PC-3 (cell line): ENCODE measurements at regions not wholly inside any gene's neighbourhood (a gene's known extent, or its start where the extent isn't known, plus 50 kb on each side); places are given as distances from the start of the nearest gene placed in this dataset.

Source experiments
- ATAC-seq: fragments of 200-7000 bp; cut with Tn5 transposase; 2 replicates; pipeline ENCODE4 v1.9.1; 2020; ENCODE audit warnings: mild to moderate bottlenecking, moderate library complexity
- BruUV-seq: library from RNA; stranded (reverse); fragments of 400-500 nt; replicated peaks from 2 replicates; lab custom pipeline; 2021; lab: Mats Ljungman, UMichigan
- CTCF ChIA-PET: fragments of 300-600 bp; sonication (Branson Sonifier 250); formaldehyde crosslinking; loops from one replicate; lab custom pipeline; 2022; ENCODE audit warnings: antibody characterized with exemption; lab: Charles Lee
- POLR2A ChIA-PET: fragments of 300-600 bp; sonication (Branson Sonifier 250); formaldehyde crosslinking; loops from one replicate; lab custom pipeline; 2022; ENCODE audit warnings: antibody characterized with exemption; ENCODE audit not compliant: unreplicated experiment; lab: Charles Lee
- DNase-seq: peaks from one replicate; pipeline ENCODE4 v3.0.0-alpha.2; 2015
- H2AFZ ChIP-seq: fragments of 300-600 bp; sonication (generic); 2 replicates; pipeline ENCODE4 v1.6.0; 2016; ENCODE audit warnings: antibody characterized with exemption, low read length
- H3F3A ChIP-seq: fragments of 300-600 bp; sonication (generic); one replicate; pipeline ENCODE4 v1.6.0; 2017; ENCODE audit warnings: antibody characterized with exemption, low read length, control low read depth, mild to moderate bottlenecking; ENCODE audit not compliant: unreplicated experiment
- H3K27ac ChIP-seq: fragments of 300-600 bp; sonication (generic); 2 replicates; pipeline ENCODE4 v1.5.1; 2016; ENCODE audit warnings: mild to moderate bottlenecking, low read length
- H3K27me3 ChIP-seq: fragments of 300-600 bp; sonication (generic); 2 replicates; pipeline ENCODE4 v1.6.1; 2016; ENCODE audit warnings: low read length, mixed read lengths
- H3K36me3 ChIP-seq: fragments of 300-600 bp; sonication (generic); 2 replicates; pipeline ENCODE4 v1.6.1; 2016; ENCODE audit warnings: low read depth, mixed run types, low read length, mixed read lengths
- H3K4me1 ChIP-seq: fragments of 300-600 bp; sonication (generic); 2 replicates; pipeline ENCODE4 v1.5.1; 2016; ENCODE audit warnings: low read length; ENCODE audit not compliant: insufficient read depth
- H3K4me2 ChIP-seq: fragments of 300-600 bp; sonication (generic); 2 replicates; pipeline ENCODE4 v1.6.0; 2016; ENCODE audit warnings: low read length
- H3K4me3 ChIP-seq: fragments of 300-600 bp; sonication (generic); 2 replicates; pipeline ENCODE4 v1.5.1; 2016; ENCODE audit warnings: mild to moderate bottlenecking, low read length, mixed read lengths
- H3K79me2 ChIP-seq: fragments of 300-600 bp; sonication (generic); 2 replicates; pipeline ENCODE4 v1.6.1; 2017; ENCODE audit warnings: low read length, mixed read lengths
- H3K9ac ChIP-seq: fragments of 300-600 bp; sonication (generic); 2 replicates; pipeline ENCODE4 v1.6.0; 2016; ENCODE audit warnings: mild to moderate bottlenecking, low read length
- H3K9me2 ChIP-seq: fragments of 300-600 bp; sonication (generic); replicated peaks from 2 replicates; pipeline ENCODE4 v1.6.1; 2016; ENCODE audit warnings: mixed run types, low read length, mixed read lengths
- H3K9me3 ChIP-seq: fragments of 300-600 bp; sonication (generic); 2 replicates; pipeline ENCODE4 v1.6.1; 2016; ENCODE audit warnings: low read length, mixed read lengths
- H4K20me1 ChIP-seq: fragments of 300-600 bp; sonication (generic); 2 replicates; pipeline ENCODE4 v1.6.1; 2016; ENCODE audit warnings: low read length, mixed read lengths
- EZH2 ChIP-seq: fragments of 300-600 bp; sonication (generic); IDR thresholded peaks from one replicate; pipeline ENCODE4 v1.6.1; 2017; ENCODE audit warnings: antibody characterized with exemption, mild to moderate bottlenecking, low read length; ENCODE audit not compliant: unreplicated experiment
- EZH2phosphoT487 ChIP-seq: fragments of 300-600 bp; sonication (generic); IDR thresholded peaks from 2 replicates; pipeline ENCODE4 v1.6.1; 2018; ENCODE audit warnings: mild to moderate bottlenecking, antibody characterized with exemption, low read length, borderline replicate concordance
- intact Hi-C: fragments of 100-400 bp; cut with micrococcal nuclease; formaldehyde crosslinking; loops from 2 replicates; pipeline ENCODE4 v1.9.0; 2023
- TF ChIP-seq, protein P1 (sequence below): fragments of 300-600 bp; sonication (generic); conservative IDR thresholded peaks from 2 replicates; pipeline ENCODE4 v1.5.1; 2017; ENCODE audit warnings: antibody characterized with exemption, low read depth, mild to moderate bottlenecking, low read length

DNA sequence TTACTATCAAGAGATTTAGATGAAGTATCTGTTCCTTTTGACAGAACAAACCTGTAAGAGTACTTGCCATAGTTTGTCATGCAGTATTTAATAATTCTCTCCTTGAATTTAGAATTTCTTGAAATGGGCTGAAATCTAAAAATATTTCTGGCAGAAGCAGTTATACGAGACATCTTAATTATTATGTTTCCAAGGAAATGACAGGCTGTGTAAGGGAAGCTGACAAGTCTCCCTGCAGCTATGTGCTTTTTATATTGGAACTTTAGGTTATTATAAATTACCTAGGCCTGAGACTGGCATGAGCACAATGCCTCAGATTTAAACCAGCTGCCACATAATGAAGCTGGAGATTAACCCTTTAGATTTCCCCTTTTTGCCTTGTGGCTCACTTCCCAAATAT, 365.0 kb upstream of the EPHA6 start:
- ATAC-seq (no peak), DNase-seq (no peak)
- no TSS peak for BruUV-seq
- Histone ChIP-seq H3K4me2 (no peak overlapping the region), H3K36me3 (no peaks in the 10 kb centered on the region), H3K9ac (no peak overlapping the region), H3K27me3 (no peaks in the 10 kb centered on the region), H3K9me2 (no peaks in the 10 kb centered on the region), H3K4me3 (no peak overlapping the region), H4K20me1 (no peaks in the 10 kb centered on the region), H3K79me2 (no peaks in the 10 kb centered on the region), H3K4me1 (no peaks in the 10 kb centered on the region), H3K9me3 (no peaks in the 10 kb centered on the region), H2AFZ (no peak overlapping the region), H3F3A (no peaks in the 10 kb centered on the region), H3K27ac (no peak overlapping the region)
- CTCF ChIA-PET: no interaction called here
- POLR2A ChIA-PET: interaction anchor here (0.7 kb wide), 1 partner anchor 30 kb away, joined by 5 read pairs; no protein-coding TSS in a partner anchor
- no peak for TF ChIP-seq EZH2
- TF ChIP-seq EZH2phosphoT487: no peak
- TF ChIP-seq, protein P1, sequence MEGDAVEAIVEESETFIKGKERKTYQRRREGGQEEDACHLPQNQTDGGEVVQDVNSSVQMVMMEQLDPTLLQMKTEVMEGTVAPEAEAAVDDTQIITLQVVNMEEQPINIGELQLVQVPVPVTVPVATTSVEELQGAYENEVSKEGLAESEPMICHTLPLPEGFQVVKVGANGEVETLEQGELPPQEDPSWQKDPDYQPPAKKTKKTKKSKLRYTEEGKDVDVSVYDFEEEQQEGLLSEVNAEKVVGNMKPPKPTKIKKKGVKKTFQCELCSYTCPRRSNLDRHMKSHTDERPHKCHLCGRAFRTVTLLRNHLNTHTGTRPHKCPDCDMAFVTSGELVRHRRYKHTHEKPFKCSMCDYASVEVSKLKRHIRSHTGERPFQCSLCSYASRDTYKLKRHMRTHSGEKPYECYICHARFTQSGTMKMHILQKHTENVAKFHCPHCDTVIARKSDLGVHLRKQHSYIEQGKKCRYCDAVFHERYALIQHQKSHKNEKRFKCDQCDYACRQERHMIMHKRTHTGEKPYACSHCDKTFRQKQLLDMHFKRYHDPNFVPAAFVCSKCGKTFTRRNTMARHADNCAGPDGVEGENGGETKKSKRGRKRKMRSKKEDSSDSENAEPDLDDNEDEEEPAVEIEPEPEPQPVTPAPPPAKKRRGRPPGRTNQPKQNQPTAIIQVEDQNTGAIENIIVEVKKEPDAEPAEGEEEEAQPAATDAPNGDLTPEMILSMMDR: no peak
- intact Hi-C loops: no loop called here

- ATAC-seq (no peak; the same call in 1 of the 2 replicates), DNase-seq (no peak)
- no peaks in the 10 kb centered on the region for H3K9me3 ChIP-seq
- no peak overlapping the region for H3K27ac ChIP-seq
- intact Hi-C loops: no loop called here
- no peaks in the 10 kb centered on the region for H3K27me3 ChIP-seq
- no peaks in the 10 kb centered on the region for H4K20me1 ChIP-seq
- H2AFZ ChIP-seq: no peak overlapping the region
- H3K36me3 ChIP-seq: no peaks in the 10 kb centered on the region
- TF ChIP-seq EZH2: no peak
- TF ChIP-seq, protein P1: no peak
- no peak for TF ChIP-seq EZH2phosphoT487
- no peak overlapping the region for H3K9ac ChIP-seq
- no peaks in the 10 kb centered on the region for H3F3A ChIP-seq
- H3K4me2 ChIP-seq: no peak overlapping the region
- ChIA-PET CTCF (no interaction called here), POLR2A (interaction anchor here (0.7 kb wide), 1 partner anchor 30 kb away, joined by 5 read pairs; no protein-coding TSS in a partner anchor)
- no peaks in the 10 kb centered on the region for H3K4me1 ChIP-seq
- no peak overlapping the region for H3K4me3 ChIP-seq
- no peaks in the 10 kb centered on the region for H3K79me2 ChIP-seq
- no TSS peak for BruUV-seq
- no peaks in the 10 kb centered on the region for H3K9me2 ChIP-seq
Measured at GRCh38 chr3:96449803-96450202, 364.6 kb upstream of the EPHA6 start.

- no peak overlapping the region for H3K4me2 ChIP-seq
- no peaks in the 10 kb centered on the region for H3K9me3 ChIP-seq
Measured at GRCh38 chr3:96450699-96451098, 363.7 kb upstream of the EPHA6 start.

More at GRCh38 chr3:96450699-96451098, 363.7 kb upstream of the EPHA6 start:
- Histone ChIP-seq H2AFZ (no peak overlapping the region), H3K27ac (no peak overlapping the region), H4K20me1 (no peaks in the 10 kb centered on the region), H3K9ac (no peak overlapping the region), H3K4me1 (no peaks in the 10 kb centered on the region), H3K4me3 (no peak overlapping the region), H3K79me2 (no peaks in the 10 kb centered on the region), H3F3A (no peaks in the 10 kb centered on the region), H3K36me3 (no peaks in the 10 kb centered on the region), H3K27me3 (no peaks in the 10 kb centered on the region), H3K9me2 (no peaks in the 10 kb centered on the region)
- no peak for ATAC-seq
- TF ChIP-seq EZH2 (no peak), EZH2phosphoT487 (no peak)
- TF ChIP-seq, protein P1: no peak
- POLR2A ChIA-PET: no interaction called here
- no TSS peak for BruUV-seq
- intact Hi-C loops: no loop called here
- no peak for DNase-seq
- CTCF ChIA-PET: no interaction called here
